Right lobe of liver (tissue), 4 donors: ENCODE measurements at regions not wholly inside any gene's neighbourhood (a gene's known extent, or its start where the extent isn't known, plus 50 kb on each side); places are given as distances from the start of the nearest gene placed in this dataset.

Experiments
- CTCF ChIP-seq, 4 donors: fragments of 200-600 bp in 3 of 4; fragments of 450-650 bp in 1 of 4; IDR thresholded peaks; one replicate each; pipeline versions ENCODE4 v1.5.1 to v1.8.0; 2016 to 2022; ENCODE audit warnings: antibody characterized with exemption in 4 of 4, mild to moderate bottlenecking in 2 of 4
- POLR2A ChIP-seq: fragments of 450-650 bp; IDR thresholded peaks from one replicate; pipeline ENCODE4 v1.6.1; 2017; ENCODE audit warnings: antibody characterized with exemption, mild to moderate bottlenecking
- donor health status: DM: no; HTN: no; CAD: no.
- donor health status: DM: no; HTN: no; CAD: no.
- donor health status: DM: no; HTN: yes; CAD: no.

GRCh38 chr5:136891175-136891972 lies 526.0 kb upstream of the TRPC7 start:
- TF ChIP-seq CTCF (IDR thresholded peaks at IDR 0.05) (no peak), POLR2A (no peak)
